ENCODE measurements at regions not wholly inside any gene's neighbourhood (a gene's known extent, or its start where the extent isn't known, plus 50 kb on each side); places are given as distances from the start of the nearest gene placed in this dataset.

- no peak for TF ChIP-seq CTCF (optimal IDR thresholded peaks at IDR 0.05 in 1 of 3, IDR thresholded peaks at IDR 0.05 in 1 of 3, conservative IDR thresholded peaks at IDR 0.05 in 1 of 3; ENCODE audit: extremely low read depth in 1 of 3, insufficient read depth in 2 of 3, low read length in 3 of 3)
- no peak for TF ChIP-seq EZH2 (IDR thresholded peaks at IDR 0.05; ENCODE audit: low read length)
Observed at GRCh38 chr4:81990898-81991297, 382.9 kb downstream of the HNRNPD start.

Measured in keratinocyte (primary cell).